GM03348 (cell line): ENCODE measurements at regions not wholly inside any gene's neighbourhood (a gene's known extent, or its start where the extent isn't known, plus 50 kb on each side); places are given as distances from the start of the nearest gene placed in this dataset.

ENCODE experiments used
- DNase-seq: peaks from one replicate; pipeline ENCODE4 v3.0.0; 2012; ENCODE audit warnings: low spot score

- DNase-seq, result no peak
These were observed 263.0 kb downstream of the DDX3Y start for GRCh38 chrY:13167698-13168097.

- DNase-seq, result no peak
These were observed 263.6 kb downstream of the DDX3Y start for GRCh38 chrY:13168257-13168656.
